GM21526 (cell line): ENCODE measurements at regions not wholly inside any gene's neighbourhood (a gene's known extent, or its start where the extent isn't known, plus 50 kb on each side); places are given as distances from the start of the nearest gene placed in this dataset.
"Not testable (repeated sequence)": the region's sequence is repeated elsewhere in the genome, so short reads cannot be mapped to it uniquely, and the experiment has no call there.

Source experiments
- ATAC-seq: cut with Tn5 transposase; IDR thresholded peaks from one replicate; pipeline ENCODE4 v1.9.1; 2021; ENCODE audit warnings: moderate library complexity; ENCODE audit not compliant: unreplicated experiment, low FRiP score

DNA sequence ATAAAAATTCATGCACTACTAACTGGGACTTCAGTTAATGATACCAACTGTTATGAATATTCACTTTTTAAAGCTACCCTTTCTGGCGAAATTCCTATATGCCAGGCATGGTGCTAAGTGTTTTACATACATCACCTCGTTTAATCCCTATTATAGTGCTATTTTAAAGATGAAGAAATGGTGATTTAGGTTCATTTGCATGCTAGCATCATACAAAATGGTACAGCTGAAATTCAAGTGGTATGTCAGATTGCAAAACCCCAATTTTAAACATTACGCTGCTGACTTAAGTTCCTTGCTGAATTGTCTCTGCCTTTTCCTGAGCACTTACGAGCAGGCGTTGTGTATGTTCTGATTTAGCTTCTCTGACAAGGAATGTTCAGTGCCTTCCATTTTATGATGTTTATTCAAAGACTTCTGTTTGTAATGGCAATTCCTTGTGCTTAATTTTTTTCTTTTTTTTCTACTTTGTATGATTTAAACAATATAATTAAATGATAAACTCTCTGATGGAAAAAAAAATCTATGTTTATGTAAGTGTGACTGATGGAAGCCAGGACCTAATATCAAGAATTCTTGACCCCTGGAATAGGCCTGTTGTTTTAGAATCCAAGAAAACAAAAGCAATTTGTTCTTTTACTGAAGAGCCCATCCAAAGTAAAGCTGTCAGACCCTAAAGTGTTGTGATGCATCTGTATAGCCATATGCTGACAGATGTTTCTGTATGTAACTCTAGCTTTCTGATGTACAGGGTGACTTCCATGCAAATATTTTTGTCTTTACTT, 148.1 kb downstream of the PCDH7 start:
- ATAC-seq = no peak

DNA sequence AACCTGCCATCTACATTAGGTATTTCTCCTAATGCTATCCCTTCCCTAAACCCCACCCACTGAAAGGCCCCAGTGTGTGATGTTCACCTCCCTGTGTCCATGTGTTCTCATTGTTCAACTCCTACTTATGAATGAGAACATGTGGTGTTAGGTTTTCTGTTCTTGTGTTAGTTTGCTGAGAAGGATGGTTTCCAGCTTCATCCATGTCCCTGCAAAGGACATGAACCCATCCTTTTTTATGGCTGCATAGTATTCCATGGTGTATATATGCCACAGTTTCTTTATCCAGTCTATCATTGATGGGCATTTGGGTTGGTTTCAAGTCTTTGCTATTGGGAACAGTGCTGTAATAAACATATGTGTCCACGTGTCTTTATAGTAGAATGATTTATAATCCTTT, 149.2 kb downstream of the PCDH7 start:
- not testable (repeated sequence) for ATAC-seq

DNA sequence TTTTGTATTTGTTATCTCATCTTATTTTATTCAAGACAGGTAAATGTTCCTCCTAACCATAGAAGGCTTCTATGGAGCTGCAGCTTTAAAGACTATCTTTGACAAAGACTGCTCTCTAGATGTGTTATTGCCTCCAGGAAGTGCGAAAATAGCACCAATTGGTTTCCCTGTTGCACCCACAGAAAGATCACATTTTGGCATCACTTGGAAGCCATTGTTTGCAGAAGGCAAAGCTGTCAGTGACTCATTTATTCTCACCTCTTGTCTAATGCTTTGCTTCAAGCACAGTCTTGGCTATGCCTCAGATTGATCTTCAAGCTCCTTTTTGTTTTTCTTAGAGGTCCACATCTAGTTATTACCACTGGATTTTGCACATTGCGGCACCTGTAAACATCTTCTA, 150.3 kb downstream of the PCDH7 start:
- ATAC-seq = no peak

DNA sequence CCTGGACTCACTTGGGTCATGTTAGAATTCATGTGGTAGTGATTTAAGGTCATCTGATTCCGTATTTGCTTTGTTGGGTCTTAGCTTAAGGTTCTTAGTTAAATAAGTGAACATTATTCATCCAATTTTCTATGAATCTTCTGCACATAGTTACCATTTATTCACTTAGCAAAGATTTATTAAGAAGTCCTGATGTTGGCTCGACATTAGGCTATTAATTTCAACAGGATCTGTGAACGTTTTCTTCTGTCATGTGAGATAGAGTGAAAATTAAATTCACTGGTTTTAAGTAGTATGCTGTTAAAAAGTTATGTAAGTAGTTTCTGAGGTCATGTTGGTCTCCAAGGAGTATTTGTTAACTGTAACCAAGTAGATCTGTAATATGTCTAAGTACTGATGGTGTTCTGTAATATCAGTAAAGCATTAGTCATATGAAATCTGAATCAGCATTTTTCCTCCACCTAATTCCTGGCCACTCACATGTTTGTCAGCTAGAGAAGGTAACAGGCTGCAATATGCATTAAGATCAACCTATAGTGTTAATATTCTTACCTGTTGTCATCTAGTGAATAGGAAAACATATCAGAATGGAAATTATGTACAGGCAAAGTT, 155.6 kb downstream of the PCDH7 start:
- no peak for ATAC-seq

GRCh38 chr4:30879855-30880598, 159.9 kb downstream of the PCDH7 start:
- no peak for ATAC-seq

GRCh38 chr4:30881985-30882384, 161.8 kb downstream of the PCDH7 start:
- ATAC-seq = no peak

DNA sequence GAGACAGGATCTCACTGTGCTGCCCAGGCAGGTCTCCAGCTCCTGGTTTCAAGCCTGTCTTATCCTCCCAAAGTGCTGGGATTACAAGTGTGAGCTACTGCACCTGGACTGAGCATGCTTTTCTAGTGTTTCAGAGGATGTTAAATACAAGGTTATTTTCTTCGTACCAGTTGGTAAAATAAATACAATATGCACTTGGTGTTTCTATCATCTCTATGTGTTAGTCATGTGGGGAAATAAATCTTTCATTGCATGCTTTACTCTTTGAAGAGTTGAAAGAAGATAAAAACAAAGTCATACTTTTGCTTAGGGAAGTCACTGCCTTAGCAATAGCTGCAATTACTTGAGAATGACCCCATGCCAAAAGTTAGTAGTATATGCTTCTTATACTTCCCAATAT, 162.3 kb downstream of the PCDH7 start:
- ATAC-seq = no peak

- ATAC-seq = no peak
These were observed 163.0 kb downstream of the PCDH7 start for GRCh38 chr4:30882995-30883675.

- ATAC-seq = no peak
These were observed 181.6 kb downstream of the PCDH7 start for GRCh38 chr4:30901461-30902451.

GRCh38 chr4:30903502-30904214, 183.5 kb downstream of the PCDH7 start:
- no peak for ATAC-seq

- no peak for ATAC-seq
These were observed 184.0 kb downstream of the PCDH7 start for GRCh38 chr4:30904215-30904555.

- no peak for ATAC-seq
These were observed 184.4 kb downstream of the PCDH7 start for GRCh38 chr4:30904588-30904987.

DNA sequence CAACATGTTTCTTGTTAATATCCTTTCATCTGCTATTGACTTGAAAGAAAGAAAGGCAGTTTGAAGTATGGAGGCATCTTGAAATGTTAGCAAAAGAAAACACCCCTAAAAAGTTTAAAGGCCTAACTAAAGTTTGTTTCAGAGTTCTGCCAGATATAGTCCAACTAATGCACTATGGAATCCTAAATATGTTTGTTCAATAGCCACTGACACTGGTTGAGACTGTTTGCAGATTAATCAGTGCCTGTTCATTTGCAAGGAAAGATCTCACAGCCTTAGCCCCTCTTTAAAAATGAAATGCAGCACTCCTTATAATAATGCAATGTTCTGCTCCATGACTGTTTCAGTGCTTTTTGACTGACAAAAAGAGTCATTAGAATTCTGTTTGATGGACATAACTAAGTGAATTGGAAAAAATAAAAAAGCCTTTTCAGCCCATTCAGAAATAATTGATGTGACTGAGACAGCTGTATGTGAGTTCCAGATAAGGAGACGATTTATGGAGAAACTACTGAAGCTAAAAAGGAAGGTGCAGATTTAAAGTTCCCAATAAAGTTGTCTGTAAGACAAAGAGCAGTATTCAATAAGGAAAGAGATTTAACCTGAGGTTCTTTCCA, 192.0 kb downstream of the PCDH7 start:
- ATAC-seq = no peak

DNA sequence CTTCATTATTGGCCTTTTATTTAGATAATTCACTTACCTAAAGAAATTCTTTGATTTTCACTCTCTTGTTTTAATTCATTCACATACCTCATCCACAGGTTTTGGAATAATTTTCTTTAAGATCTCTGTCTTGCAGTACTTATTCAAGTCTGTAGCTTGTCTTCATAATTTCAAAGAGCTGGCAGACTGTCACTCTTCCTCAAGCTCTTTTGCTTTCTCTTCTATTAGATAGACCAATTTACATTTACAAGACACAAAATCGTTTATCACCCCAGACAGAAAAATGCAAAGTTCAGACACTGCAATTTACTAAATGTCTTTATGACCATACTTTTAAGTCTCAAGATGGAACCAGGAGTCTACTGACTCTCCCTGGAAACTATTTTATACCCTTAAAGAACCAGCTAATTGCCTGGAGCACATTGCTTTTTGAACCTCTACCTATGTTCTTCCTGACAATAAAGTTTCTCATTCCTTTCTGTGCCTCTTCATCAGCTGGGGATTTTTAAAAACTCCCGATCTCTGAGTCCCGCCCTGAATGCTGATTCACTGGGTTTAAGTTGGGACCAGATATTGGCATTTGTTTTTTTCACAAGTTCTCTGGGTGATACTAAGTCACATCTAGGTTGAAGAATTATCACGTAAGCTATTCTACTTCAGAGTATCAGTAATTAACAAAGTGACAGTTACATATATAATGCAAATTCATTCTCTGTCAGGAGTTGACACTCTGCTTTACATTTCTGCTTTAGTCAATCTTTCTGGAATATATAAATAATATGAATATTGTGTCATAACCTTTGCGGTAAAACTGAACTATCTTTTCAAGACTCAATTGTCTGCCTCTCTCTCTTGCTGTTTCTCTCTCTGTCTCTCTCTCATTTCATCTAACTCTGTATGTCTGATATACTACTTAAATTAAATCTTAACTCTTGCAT, 196.4 kb downstream of the PCDH7 start:
- no peak for ATAC-seq

DNA sequence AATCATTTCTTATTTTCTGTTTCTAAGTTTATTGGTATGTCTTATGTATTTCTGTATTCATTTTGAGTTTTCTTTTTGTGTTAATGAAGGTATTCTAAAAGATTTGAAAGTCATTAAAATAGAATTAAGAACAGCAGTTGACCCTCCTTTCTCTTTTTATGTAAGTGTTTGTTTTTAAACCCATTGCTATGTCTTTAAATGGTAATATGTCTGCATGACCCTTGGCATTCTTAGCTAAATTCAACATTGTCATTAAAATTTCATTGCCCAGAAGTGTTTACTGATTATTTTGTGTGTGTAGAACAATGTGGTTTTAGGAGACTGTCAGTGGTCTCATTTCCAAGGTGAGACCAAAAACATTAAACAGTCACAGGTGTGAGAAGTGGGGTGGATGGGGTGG, 197.8 kb downstream of the PCDH7 start:
- ATAC-seq = no peak

- ATAC-seq = no peak
These were observed 199.3 kb downstream of the PCDH7 start for GRCh38 chr4:30919458-30919857.

DNA sequence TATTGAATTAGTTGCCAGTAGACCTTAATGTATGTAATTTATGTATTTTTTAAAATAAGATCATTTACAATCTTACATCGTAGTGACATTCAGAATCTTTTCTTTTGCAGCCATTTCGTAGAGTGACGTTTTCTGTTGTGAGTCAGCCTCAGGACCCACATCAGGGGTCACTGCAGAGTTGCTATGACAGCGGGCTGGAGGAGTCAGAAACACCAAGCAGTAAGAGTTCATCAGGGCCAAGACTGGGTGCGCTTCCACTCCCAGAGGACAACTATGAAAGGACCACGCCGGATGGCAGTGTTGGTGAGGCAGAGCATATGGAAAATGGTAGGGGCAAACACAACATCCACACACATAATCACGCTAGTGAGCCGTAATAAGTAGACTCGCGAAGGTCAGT, 199.9 kb downstream of the PCDH7 start:
- ATAC-seq = no peak

- ATAC-seq = no peak
These were observed 202.5 kb downstream of the PCDH7 start for GRCh38 chr4:30922625-30923024.
